PC-9 (cell line): ENCODE measurements at regions not wholly inside any gene's neighbourhood (a gene's known extent, or its start where the extent isn't known, plus 50 kb on each side); places are given as distances from the start of the nearest gene placed in this dataset.

Source experiments
- BruUV-seq: library from RNA; stranded (reverse); fragments of 400-500 nt; replicated peaks from 2 replicates; lab custom pipeline; 2021; lab: Mats Ljungman, UMichigan
- CTCF ChIA-PET: fragments of 300-600 bp; sonication (Branson Sonifier 250); formaldehyde crosslinking; loops from one replicate; lab custom pipeline; 2022; ENCODE audit warnings: antibody characterized with exemption; lab: Charles Lee
- POLR2A ChIA-PET: fragments of 300-600 bp; sonication (Branson Sonifier 250); formaldehyde crosslinking; loops from one replicate; lab custom pipeline; 2022; ENCODE audit warnings: antibody characterized with exemption; ENCODE audit not compliant: unreplicated experiment; lab: Charles Lee
- DNase-seq, 2 experiments: peaks; one replicate each; pipeline versions ENCODE4 v3.0.0 to v3.0.0-alpha.2; 2015 to 2022; ENCODE audit warnings: mixed read lengths in 1 of 2
- H2AFZ ChIP-seq: fragments of 200-600 bp; sonication (generic); 2 replicates; pipeline ENCODE4 v1.8.1; 2017; ENCODE audit warnings: antibody characterized with exemption
- H3F3A ChIP-seq: fragments of 200-600 bp; sonication (generic); 2 replicates; pipeline ENCODE4 v1.8.1; 2017; ENCODE audit warnings: antibody characterized with exemption, mild to moderate bottlenecking, low read depth; ENCODE audit not compliant: insufficient read depth
- H3K27ac ChIP-seq: fragments of 200-600 bp; sonication (generic); 2 replicates; pipeline ENCODE4 v1.6.1; 2016; ENCODE audit warnings: mixed run types
- H3K27me3 ChIP-seq: fragments of 200-600 bp; sonication (generic); 2 replicates; pipeline ENCODE4 v1.6.1; 2016; ENCODE audit warnings: low read depth, mixed run types; ENCODE audit not compliant: insufficient read depth
- H3K36me3 ChIP-seq: fragments of 200-600 bp; sonication (generic); 2 replicates; pipeline ENCODE4 v1.6.1; 2016; ENCODE audit warnings: low read depth, mixed run types
- H3K4me1 ChIP-seq: fragments of 200-600 bp; sonication (generic); replicated peaks from 2 replicates; pipeline ENCODE4 v1.6.1; 2016; ENCODE audit warnings: mixed run types; ENCODE audit not compliant: insufficient read depth
- H3K4me2 ChIP-seq: fragments of 200-600 bp; sonication (generic); 2 replicates; pipeline ENCODE4 v1.6.1; 2017; ENCODE audit warnings: mixed run types
- H3K4me3 ChIP-seq: fragments of 200-600 bp; sonication (generic); 2 replicates; pipeline ENCODE4 v1.6.1; 2016; ENCODE audit warnings: mixed run types
- H3K79me2 ChIP-seq: fragments of 200-600 bp; sonication (generic); 2 replicates; pipeline ENCODE4 v1.6.1; 2017; ENCODE audit warnings: low read depth, mixed run types
- H3K9me2 ChIP-seq: fragments of 200-600 bp; sonication (generic); 2 replicates; pipeline ENCODE4 v1.8.1; 2017; ENCODE audit warnings: mild to moderate bottlenecking; ENCODE audit not compliant: insufficient read depth
- H3K9me3 ChIP-seq: fragments of 200-600 bp; sonication (generic); 2 replicates; pipeline ENCODE4 v1.8.1; 2016; ENCODE audit warnings: low read depth; ENCODE audit not compliant: insufficient read depth
- H4K20me1 ChIP-seq: fragments of 200-600 bp; sonication (generic); 2 replicates; pipeline ENCODE4 v1.8.1; 2017; ENCODE audit not compliant: insufficient read depth
- EZH2 ChIP-seq: fragments of 200-600 bp; sonication (generic); IDR thresholded peaks from 2 replicates; pipeline ENCODE4 v1.8.0; 2017; ENCODE audit warnings: antibody characterized with exemption, low read depth
- intact Hi-C: fragments of 100-400 bp; cut with micrococcal nuclease; formaldehyde crosslinking; loops from one replicate; pipeline ENCODE4 v1.10.0; 2022; ENCODE audit not compliant: unreplicated experiment
- TF ChIP-seq, protein P1 (sequence below): fragments of 200-600 bp; sonication (generic); conservative IDR thresholded peaks from 2 replicates; pipeline ENCODE4 v1.6.1; 2017; ENCODE audit warnings: mixed run types, antibody characterized with exemption, mild to moderate bottlenecking, moderate library complexity

DNA sequence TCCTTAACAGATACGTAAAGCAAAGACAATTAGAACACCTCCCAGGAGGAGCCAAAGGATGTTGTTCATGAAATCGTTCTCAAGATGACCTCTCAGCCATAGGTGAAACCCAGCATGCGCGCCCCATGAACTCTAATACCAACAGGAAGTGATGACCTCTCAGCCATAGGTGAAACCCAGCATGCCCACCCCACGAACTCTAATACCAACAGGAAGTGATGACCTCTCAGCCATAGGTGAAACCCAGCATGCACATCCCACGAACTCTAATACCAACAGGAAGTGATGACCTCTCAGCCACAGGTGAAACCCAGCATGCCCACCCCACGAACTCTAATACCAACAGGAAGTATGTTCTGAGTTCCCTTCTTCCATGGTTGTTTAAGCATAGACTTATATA is 205.2 kb upstream of the ADARB2 start:
- intact Hi-C loops, result no loop called here
- H3K9me2 ChIP-seq, result no peaks in the 10 kb centered on the region
- no peak overlapping the region for H2AFZ ChIP-seq
- BruUV-seq, result no TSS peak
- POLR2A ChIA-PET, result no interaction called here
- no peaks in the 10 kb centered on the region for H3K9me3 ChIP-seq
- DNase-seq, result no peak
- no peak overlapping the region for H3K4me3 ChIP-seq
- no peaks in the 10 kb centered on the region for H3F3A ChIP-seq
- no peaks in the 10 kb centered on the region for H3K4me1 ChIP-seq
- no peak overlapping the region for H3K4me2 ChIP-seq
- no peak overlapping the region for H3K27ac ChIP-seq
- H3K27me3 ChIP-seq, result peaks cover 16% of the 10 kb centered on the region; the same call in 1 of the 2 replicates
- H3K79me2 ChIP-seq, result no peaks in the 10 kb centered on the region
- CTCF ChIA-PET, result no interaction called here
- no peaks in the 10 kb centered on the region for H4K20me1 ChIP-seq
- no peaks in the 10 kb centered on the region for H3K36me3 ChIP-seq
- no peak for TF ChIP-seq EZH2
- TF ChIP-seq, protein P1, sequence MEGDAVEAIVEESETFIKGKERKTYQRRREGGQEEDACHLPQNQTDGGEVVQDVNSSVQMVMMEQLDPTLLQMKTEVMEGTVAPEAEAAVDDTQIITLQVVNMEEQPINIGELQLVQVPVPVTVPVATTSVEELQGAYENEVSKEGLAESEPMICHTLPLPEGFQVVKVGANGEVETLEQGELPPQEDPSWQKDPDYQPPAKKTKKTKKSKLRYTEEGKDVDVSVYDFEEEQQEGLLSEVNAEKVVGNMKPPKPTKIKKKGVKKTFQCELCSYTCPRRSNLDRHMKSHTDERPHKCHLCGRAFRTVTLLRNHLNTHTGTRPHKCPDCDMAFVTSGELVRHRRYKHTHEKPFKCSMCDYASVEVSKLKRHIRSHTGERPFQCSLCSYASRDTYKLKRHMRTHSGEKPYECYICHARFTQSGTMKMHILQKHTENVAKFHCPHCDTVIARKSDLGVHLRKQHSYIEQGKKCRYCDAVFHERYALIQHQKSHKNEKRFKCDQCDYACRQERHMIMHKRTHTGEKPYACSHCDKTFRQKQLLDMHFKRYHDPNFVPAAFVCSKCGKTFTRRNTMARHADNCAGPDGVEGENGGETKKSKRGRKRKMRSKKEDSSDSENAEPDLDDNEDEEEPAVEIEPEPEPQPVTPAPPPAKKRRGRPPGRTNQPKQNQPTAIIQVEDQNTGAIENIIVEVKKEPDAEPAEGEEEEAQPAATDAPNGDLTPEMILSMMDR, result no peak

DNA sequence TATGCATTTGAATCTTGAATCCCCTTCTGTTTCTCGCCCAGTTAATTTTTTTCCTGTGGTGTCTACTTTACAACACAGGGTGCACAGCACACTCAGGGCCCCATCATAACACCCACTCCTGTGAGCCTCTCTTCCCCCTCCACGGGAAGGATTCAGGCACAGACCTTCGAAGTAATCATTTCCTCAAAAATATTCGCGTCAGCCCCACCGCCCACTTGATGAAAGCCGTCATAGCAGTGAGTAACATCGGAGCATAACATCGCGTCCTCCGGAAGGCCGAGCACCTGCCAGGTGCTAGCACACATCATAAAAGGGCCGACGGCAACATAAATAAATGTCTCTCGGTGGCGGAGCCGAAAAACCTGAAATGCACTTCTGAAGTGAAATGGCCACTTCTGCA is 201.7 kb upstream of the ADARB2 start:
- no peak overlapping the region for H3K27ac ChIP-seq
- H3K4me1 ChIP-seq, result no peaks in the 10 kb centered on the region
- intact Hi-C loops, result no loop called here
- no peaks in the 10 kb centered on the region for H3K9me3 ChIP-seq
- H2AFZ ChIP-seq, result no peak overlapping the region
- H3K27me3 ChIP-seq, result peaks cover 13% of the 10 kb centered on the region
- H3K9me2 ChIP-seq, result no peaks in the 10 kb centered on the region
- H3K4me3 ChIP-seq, result no peak overlapping the region
- ChIA-PET CTCF (no interaction called here), POLR2A (no interaction called here)
- TF ChIP-seq EZH2, result no peak
- TF ChIP-seq, protein P1, result no peak
- BruUV-seq, result no TSS peak
- no peaks in the 10 kb centered on the region for H3K79me2 ChIP-seq
- no peaks in the 10 kb centered on the region for H3F3A ChIP-seq
- H3K36me3 ChIP-seq, result no peaks in the 10 kb centered on the region
- H3K4me2 ChIP-seq, result no peak overlapping the region
- no peaks in the 10 kb centered on the region for H4K20me1 ChIP-seq
- no peak for DNase-seq

DNA sequence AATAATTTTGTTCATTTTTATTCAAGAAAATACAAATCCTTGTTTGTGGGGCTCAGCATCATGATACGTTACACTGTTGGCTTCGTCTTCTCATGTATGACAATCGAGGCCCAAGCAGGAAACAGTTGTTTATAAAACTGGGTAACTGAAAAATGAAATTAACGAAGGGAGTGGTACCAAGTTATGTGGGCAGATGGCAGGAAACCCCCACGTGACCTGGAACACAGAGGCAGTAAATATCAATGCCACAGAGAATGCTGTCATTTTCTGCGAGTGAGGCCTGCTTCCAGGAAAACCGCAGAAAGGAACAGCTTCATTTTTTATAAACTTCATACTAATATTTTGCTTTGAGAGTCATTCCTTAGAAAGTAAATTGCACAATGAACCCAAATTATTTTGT is 201.0 kb upstream of the ADARB2 start:
- H3F3A ChIP-seq, result no peaks in the 10 kb centered on the region
- no peak overlapping the region for H3K4me2 ChIP-seq
- H3K79me2 ChIP-seq, result no peaks in the 10 kb centered on the region
- no peak overlapping the region for H3K4me3 ChIP-seq
- no peaks in the 10 kb centered on the region for H3K36me3 ChIP-seq
- no peaks in the 10 kb centered on the region for H3K9me2 ChIP-seq
- H3K9me3 ChIP-seq, result no peaks in the 10 kb centered on the region
- no peak for DNase-seq
- POLR2A ChIA-PET, result no interaction called here
- no peak overlapping the region for H2AFZ ChIP-seq
- H3K27me3 ChIP-seq, result peaks cover 13% of the 10 kb centered on the region
- no peak overlapping the region for H3K27ac ChIP-seq
- no peaks in the 10 kb centered on the region for H3K4me1 ChIP-seq
- intact Hi-C loops, result no loop called here
- no TSS peak for BruUV-seq
- H4K20me1 ChIP-seq, result no peaks in the 10 kb centered on the region
- CTCF ChIA-PET, result no interaction called here
- TF ChIP-seq EZH2, result no peak
- TF ChIP-seq, protein P1, result no peak
